ENCODE measurements at regions not wholly inside any gene's neighbourhood (a gene's known extent, or its start where the extent isn't known, plus 50 kb on each side); places are given as distances from the start of the nearest gene placed in this dataset.

- TF ChIP-seq CTCF (IDR thresholded peaks at IDR 0.05), result no peak
- no peak for TF ChIP-seq POLR2A (IDR thresholded peaks at IDR 0.05)
These were observed 328.6 kb upstream of the ARX start for GRCh38 chrX:25344161-25344936.

Measured in tibial nerve (tissue), 3 donors.